Inflammatory macrophage treated with lipopolysaccharide for 4 hours (primary cell): ENCODE measurements at regions not wholly inside any gene's neighbourhood (a gene's known extent, or its start where the extent isn't known, plus 50 kb on each side); places are given as distances from the start of the nearest gene placed in this dataset.
"Not testable (repeated sequence)": the region's sequence is repeated elsewhere in the genome, so short reads cannot be mapped to it uniquely, and the experiment has no call there.

ENCODE experiments used
- DNase-seq: peaks from one replicate; pipeline ENCODE4 v3.0.0-alpha.2; 2020

GRCh38 chr2:75432761-75433361 is 127.9 kb downstream of the EVA1A start:
- no peak for DNase-seq

GRCh38 chr2:75431763-75432162 is 129.0 kb downstream of the EVA1A start:
- DNase-seq, result no peak

DNA sequence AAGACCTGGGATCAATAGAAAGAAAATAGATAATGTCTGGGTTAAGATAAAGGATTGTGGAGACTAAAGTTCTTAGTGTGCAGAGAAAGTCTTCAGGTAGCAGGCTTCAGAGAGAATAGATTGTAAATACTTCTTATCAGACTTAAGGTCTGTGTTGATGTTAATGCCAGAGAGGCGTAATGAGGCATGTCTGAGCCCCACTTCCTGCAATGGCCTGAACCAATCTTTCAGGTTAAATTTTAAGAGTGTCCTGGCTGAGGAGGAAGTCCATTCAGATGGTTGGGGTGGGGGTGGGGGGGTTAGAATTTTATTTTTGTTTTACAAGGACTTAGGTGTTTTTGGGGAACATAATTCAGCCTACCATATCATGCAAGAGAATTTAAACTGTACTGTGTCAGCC is 129.5 kb downstream of the EVA1A start:
- no peak for DNase-seq

GRCh38 chr2:75430449-75430848 is 130.3 kb downstream of the EVA1A start:
- DNase-seq, result not testable (repeated sequence)

- no peak for DNase-seq
Observed at GRCh38 chr2:75428646-75429443, 131.9 kb downstream of the EVA1A start.

DNA sequence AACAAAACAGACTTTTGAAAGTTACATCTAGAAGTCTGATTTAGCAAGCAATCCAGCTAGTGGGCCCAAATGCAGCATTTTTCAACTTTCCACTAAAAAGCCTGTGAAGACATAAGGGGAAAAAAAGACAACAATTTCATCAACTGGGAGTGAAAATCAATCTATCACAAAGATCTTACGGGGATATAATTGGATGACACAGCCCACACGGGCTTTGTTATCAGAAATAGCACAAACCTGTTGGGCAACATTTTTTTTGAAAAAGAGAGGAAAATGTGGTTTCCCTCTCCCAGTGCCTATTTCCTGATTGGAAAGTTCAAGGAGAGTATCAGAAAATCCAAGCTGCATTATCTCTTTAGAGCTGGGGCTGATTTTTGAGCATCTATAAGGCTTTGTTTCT is 132.7 kb downstream of the EVA1A start:
- no peak for DNase-seq

DNA sequence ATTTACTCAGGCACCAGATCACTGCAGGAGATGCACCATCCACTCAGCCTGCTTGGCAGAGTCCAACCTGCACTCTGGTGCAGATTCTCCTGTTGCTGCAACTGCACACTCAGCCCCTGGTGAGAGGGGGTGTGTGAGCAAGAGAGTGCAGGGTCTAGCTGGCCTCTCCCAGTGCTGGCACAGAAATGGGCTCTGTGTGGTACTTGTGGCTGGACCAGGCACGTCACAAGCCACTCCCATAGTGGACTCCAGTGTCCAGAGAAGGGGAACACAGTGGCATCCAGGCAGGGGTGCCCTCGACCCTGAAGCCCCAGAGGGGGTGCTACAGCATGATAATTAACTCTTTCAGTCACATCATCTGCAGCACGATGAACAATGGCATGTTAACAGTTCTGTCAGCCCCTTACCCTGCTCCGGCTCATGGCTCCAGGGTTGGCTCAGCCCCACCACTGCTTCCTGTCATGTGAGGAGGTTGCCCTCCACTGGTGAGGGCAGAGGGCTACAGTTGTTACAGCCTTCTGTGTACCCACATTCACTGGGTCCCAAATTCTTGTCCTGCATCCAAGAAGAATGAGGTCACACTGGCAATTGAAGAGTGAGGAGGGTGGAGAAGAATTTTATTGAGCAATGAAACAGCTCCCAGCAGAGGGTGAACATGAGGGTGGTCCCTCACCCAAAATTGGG is 135.7 kb downstream of the EVA1A start:
- DNase-seq, result no peak

GRCh38 chr2:75421986-75422385 is 138.8 kb downstream of the EVA1A start:
- DNase-seq, result no peak

DNA sequence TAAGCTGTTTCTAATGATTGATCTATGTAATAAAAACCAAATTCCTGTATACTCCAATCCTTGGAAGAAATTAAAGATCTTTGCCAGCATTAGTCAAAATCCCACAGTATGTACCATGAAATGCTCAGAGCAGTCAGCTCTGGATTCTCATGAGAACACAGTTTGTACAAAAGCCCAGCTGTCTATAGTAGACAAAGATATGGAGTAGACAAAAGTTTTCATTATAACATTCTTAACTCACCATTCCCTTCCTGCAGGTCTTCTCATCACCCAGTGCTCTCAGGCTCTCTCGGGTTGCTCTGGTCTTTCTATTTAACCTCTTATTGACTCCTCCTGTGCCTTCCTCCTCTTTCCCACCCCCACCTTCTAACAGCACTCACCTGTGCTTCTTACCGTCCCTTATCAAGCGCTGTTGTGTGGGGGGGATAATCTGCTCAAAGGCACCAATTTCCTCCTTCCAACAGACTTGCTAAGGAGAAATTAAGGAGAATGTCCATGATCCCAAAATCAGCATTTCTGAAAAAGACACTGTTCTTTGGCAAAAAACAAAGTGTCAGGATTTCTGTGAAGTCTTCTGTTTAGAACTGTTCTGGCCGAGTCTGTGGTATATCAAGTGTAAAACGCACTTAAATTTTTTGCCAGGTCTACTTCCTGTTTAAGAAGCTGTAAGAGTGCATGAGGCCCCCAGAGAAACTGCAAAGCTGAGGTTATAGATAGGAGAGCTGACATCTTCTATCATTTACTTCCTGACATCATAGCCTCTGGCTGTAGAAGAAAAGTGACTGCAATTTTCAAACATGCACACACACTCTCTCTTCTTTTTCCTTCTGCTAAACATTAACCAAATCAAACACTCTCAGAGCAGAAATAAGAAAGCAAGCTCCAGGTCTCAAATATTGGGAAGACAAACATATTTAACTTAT is 144.1 kb downstream of the EVA1A start:
- no peak for DNase-seq

DNA sequence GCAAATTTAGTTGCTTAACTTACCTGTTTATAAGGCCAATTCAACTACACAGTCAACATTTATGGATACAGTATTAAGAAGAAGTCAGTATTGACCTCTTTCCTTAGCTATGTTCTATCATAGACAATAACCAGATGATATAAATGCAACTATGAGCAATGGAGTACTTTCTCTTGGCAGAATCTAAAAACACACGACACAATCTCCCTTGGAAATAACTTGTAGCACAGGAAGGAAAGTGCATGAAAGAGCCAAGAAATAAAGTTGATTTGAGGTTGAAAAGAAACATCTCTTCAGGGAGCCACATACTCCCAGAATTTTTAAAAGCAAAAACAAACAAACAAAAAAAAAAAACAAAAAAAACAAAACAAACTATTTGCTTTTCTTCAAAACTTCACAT is 145.0 kb downstream of the EVA1A start:
- DNase-seq, result no peak

GRCh38 chr2:75415111-75415626 is 145.6 kb downstream of the EVA1A start:
- DNase-seq, result no peak

- no peak for DNase-seq
Observed at GRCh38 chr2:75411574-75411973, 149.2 kb downstream of the EVA1A start.

- DNase-seq, result no peak
Observed at GRCh38 chr2:75410702-75411101, 150.0 kb downstream of the EVA1A start.

GRCh38 chr2:75408771-75409170 is 152.0 kb downstream of the EVA1A start:
- DNase-seq, result no peak

DNA sequence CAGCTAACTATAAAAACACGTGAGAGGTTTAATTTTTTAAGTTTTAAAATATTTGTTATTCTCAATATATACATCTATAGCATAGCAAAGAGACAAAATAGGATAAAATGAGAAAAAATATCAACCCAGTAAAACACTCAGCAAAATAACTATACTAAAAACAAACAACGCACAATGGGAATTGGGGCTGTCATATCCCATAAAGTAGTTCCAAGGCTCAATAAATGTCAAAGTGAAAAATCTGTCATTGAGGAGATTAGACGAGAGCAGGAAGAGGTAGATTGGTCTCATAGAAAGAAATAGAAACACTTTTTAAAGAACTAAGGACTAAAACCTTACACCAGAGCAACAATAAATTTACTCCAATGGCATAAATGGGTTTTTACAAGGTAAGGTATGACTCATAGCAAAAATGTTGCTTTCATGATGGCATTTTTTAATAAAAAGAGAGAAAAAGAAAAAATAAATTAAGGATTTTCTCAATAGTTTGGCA is 153.7 kb downstream of the EVA1A start:
- DNase-seq, result no peak

DNA sequence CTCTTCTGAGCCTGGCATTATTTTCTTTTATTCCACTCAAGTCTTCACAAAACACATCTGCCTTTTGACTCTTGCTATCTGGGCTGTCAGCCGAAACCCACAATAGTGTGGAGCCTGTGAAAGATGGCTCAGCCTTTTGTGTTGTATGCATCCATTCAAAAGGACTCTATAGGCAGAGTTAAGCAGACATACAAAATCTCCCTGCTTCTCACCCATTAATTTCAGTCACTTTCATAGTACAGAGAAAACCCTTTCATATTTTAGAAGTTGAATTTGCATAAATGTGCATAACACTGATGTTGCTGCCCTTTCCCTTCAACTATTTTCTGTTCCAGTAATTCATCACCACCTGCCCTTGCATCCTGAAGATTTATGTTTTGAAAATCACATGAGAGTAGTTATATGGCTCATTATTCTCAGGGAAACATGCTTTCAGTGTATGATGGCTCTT is 154.6 kb downstream of the EVA1A start:
- DNase-seq, result no peak

GRCh38 chr2:75405000-75405399 is 155.7 kb downstream of the EVA1A start:
- DNase-seq, result no peak

GRCh38 chr2:75403991-75404428 is 156.7 kb downstream of the EVA1A start:
- DNase-seq, result peak; percentile 42

- no peak for DNase-seq
Observed at GRCh38 chr2:75396314-75396713, 164.4 kb downstream of the EVA1A start.

DNA sequence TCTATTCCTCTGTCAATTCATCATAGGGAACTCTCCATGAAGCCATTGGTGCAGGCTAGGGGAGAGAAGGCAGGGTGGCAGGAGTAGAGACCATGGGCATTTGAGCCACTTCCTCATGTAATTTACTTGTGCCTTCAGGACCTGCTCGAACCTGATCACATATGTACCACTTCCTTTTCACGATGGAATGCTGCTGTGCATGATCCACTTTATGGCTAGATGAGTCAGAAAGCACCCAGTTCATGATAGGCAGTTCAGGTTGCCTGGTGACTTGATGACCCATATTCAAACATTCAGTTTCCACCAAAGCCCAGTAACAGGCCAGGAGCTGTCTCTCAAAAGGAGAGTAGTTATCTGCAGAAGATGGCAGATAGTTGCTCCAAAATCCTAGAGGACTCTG is 166.0 kb downstream of the EVA1A start:
- DNase-seq, result not testable (repeated sequence)

DNA sequence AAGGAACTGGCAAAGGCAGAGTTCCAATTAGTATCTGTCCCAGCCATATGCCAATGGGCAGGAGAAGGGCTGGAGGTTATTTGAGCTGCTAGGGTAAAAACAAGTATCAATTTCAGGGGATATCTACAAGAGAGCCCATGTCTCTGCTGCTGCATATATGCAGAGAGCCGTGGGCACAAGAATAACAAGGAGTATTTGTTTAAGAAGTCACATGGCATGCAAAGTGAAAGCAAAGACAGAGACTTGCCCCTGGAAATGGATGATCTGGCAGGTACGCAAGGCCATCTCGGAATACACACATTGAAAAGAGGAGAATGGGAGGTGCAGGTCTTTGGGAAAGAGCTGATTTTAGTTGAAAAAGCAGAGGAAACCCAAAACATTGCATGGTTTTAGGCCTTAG is 170.6 kb downstream of the EVA1A start:
- DNase-seq, result no peak

- DNase-seq, result no peak
Observed at GRCh38 chr2:75389271-75389670, 171.5 kb downstream of the EVA1A start.
